DMS 273 (cell line): ENCODE measurements at regions not wholly inside any gene's neighbourhood (a gene's known extent, or its start where the extent isn't known, plus 50 kb on each side); places are given as distances from the start of the nearest gene placed in this dataset.
A peak's percentile ranks its signal among the peaks of the same experiment; 100 is the strongest.
"Not testable (repeated sequence)": the region's sequence is repeated elsewhere in the genome, so short reads cannot be mapped to it uniquely, and the experiment has no call there.

Experiments used
- DNase-seq: peaks from one replicate; lab custom pipeline; 2025; ENCODE audit not compliant: unreplicated experiment; lab: John Stamatoyannopoulos, UW

DNA sequence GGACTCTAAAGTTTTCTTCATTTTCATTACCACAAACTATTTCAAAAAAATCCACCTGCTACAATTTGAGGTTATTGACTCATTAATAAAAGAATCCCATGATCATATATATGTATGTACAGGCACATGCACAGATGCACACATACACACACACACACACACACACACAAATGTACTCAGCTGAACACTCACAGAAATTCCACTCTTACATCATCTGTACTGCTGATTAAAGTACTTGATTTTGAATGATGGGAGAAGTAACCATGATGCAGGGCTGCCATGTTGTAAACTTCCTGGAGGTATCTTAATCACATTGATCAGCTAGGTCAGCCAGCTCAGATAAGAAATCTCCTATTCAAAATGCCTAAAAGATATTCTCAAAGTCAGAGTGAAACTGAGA, 1313.2 kb upstream of the NRXN1 start:
- no peak for DNase-seq

- DNase-seq: no peak
Measured at GRCh38 chr2:52343706-52344266, 1311.9 kb upstream of the NRXN1 start.

GRCh38 chr2:52343010-52343409, 1311.1 kb upstream of the NRXN1 start:
- no peak for DNase-seq

DNA sequence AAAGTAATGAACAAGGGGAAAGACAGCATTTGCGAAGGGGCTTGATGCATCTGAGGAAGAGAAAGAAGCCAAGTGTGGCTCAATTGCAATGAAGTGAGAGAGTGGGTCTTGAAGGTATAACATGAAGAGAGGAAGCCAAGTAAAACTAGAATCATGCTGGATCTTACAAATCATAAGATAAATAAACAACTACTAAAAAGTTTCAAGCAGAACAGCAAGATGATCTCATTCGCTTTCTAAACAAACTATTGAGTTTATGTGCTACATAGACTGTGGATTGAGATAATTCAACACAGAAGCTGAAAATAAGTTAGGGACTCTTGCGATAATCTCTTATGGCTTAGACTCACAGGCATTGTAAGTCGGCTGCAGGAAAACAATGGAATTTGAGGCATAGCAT, 1310.5 kb upstream of the NRXN1 start:
- no peak for DNase-seq

DNA sequence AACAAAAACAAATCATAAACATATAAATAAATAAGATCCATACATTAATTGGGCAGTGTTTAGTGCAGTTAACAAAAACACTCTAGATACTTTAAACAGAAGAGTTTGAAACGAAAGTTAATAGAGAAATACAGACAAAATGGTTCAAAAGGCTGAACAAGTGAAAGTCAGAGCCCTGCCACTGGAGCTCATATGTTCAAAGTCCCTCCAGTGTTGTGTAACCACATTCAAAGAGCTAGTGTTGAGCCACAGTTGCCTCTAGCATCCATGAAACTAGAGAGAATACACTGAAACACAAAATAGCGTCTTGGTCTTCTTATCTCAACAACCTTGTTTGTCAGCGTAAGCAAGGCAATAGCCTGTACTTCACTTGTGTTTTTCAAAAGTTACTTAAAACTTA, 1309.8 kb upstream of the NRXN1 start:
- no peak for DNase-seq

DNA sequence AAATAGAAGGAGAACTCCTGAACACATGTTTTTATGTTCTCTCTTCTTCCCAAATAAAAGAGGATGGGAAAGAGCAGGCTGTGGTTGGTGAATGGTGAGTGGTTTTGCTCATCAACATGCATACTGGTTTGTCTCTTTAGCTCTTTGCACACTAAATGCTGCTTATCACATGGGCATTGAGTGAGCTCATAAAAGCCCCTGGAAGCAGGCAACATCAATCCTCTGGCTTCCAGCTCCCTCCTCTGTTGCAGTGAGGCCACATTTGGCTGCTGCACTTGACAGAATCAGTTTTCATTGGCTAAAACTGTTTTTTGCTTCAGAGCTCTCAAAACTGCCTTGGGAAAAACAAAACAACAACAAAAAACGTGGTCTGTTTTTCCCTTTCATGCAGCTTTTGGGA, 1308.2 kb upstream of the NRXN1 start:
- DNase-seq: peak; percentile 5

DNA sequence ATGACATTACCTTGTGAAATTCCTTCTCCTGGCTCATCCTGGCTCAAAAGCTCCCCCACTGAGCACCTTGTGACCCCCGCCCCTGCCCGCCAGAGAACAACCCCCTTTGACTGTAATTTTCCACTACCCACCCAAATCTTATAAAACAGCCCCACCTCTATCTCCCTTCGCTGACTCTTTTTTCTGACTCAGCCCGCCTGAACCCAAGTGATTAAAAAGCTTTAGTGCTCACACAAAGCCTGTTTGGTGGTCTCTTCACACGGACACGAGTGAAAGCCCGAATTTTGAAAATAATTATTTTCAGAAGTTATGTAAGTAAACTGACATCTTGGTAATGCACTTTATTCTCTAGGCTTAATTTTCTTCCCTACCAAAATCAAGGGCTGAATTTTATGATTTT, 1305.9 kb upstream of the NRXN1 start:
- not testable (repeated sequence) for DNase-seq

GRCh38 chr2:52336951-52337350, 1305.0 kb upstream of the NRXN1 start:
- no peak for DNase-seq

GRCh38 chr2:52335727-52336126, 1303.8 kb upstream of the NRXN1 start:
- no peak for DNase-seq

DNA sequence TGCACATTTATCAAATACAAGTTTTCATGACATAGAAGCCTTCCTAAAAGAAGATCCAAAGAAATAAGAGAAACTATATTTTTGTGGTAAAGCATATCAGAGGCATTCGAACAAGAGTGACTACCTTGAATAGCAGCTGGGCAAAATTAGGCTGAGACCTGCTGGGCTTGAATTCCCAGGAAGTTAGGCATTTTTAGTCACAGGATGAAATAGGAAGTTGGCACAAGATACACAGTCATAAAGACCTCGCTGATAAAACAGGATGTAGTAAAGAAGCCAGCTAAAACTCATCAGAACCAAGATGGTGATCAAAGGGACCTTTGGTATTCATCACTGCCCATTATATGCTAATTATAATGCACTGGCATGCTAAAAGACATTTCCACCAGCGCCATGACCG, 1302.3 kb upstream of the NRXN1 start:
- no peak for DNase-seq

GRCh38 chr2:52327641-52328040, 1295.7 kb upstream of the NRXN1 start:
- DNase-seq: peak; percentile 14

DNA sequence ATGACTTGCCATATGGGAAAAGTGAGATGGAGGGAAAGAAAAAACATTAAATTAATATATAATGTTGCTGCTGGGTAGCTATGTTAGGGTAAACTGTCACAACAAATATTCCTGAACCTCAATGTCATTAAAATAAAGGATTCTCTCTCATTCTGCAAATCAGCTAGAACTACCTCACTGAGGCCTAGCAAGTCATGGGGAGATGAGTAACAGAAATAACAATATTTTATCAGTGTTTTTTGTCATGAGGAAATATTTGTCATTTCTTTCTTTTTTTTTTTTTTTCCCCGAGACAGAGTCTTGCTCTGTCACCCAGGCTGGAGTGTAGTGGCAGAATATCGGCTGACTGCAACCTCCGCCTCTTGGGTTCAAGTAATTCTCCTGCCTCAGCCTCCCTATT, 1282.3 kb upstream of the NRXN1 start:
- DNase-seq: no peak

DNA sequence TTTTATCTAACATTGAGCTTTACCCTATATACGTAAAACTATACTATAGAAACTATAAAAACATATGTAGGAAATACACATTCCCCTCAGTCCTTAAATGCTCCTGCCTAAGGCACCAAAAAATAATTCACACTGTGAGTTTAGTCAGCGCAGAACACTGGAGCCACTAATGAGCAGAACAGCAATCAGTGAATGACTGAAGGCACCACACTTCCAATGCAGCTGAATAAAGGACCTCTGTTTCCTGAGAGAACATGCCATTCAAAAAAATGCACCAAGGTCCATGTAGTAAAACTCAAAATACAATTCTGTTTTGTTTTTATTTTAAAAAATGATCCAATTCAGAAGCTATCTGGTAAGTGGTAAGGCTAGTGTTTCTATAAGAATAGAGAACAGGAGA, 1280.6 kb upstream of the NRXN1 start:
- DNase-seq: no peak

- DNase-seq: no peak
Measured at GRCh38 chr2:52311862-52312261, 1279.9 kb upstream of the NRXN1 start.

DNA sequence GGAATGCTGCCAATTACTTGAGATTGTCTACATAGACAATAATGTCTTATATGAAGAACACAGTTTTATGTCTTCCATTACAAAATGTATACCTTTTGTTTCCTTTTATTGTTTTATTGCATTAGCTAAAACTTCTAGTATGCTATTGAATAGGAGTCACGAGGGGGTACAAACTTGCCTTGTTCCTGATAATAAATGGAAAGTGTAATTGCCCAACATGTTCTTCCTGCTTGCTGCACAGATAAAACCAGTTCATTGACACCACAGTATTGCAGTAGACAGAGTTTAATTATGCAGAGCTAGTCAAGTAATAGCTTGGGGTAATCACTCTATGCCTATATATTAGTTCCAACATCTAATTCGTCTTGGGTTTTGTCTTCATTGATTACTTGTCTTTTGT, 1276.2 kb upstream of the NRXN1 start:
- DNase-seq: no peak

- DNase-seq: no peak
Measured at GRCh38 chr2:52294628-52295027, 1262.7 kb upstream of the NRXN1 start.

DNA sequence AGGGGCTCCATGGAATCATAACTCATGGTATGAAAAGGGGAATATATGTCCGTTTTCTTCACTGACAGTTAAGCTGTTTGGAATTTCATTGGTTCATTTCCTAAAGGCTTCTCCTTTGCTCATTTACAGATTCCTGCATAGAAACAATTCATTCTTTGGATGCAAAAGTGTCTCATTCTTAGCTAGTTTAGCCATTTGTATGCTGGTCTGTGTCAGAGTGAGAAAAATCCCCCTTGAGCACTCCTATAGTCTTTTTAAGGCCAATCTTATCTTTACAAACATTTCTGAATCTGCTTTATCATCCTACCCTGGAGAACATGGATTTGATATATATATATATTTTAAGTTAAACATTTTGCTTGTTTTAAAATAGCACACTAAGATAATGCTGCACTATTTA, 1260.9 kb upstream of the NRXN1 start:
- DNase-seq: no peak

- no peak for DNase-seq
Measured at GRCh38 chr2:52289741-52290140, 1257.8 kb upstream of the NRXN1 start.

- no peak for DNase-seq
Measured at GRCh38 chr2:52288596-52288995, 1256.7 kb upstream of the NRXN1 start.

GRCh38 chr2:52269696-52270485, 1238.0 kb upstream of the NRXN1 start:
- DNase-seq: no peak

DNA sequence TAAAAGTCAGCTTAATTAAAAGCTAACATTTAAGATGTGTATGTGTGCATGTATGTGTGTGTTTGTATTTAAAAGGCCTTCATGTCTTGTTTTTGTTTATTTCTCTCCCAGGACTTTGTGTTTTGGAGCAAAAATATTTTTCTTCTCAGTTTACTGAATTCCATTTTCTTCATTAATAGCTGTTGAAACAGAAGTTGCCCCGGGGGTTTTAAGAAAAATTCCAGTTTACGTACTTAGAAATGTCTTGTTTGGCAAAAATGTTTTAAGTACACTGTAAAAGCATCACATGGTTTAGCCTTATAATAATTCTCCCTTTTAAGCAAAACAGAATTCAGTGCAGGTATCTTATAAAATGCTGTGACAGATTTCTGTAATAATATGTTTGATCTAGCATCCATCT, 1233.0 kb upstream of the NRXN1 start:
- no peak for DNase-seq

DNA sequence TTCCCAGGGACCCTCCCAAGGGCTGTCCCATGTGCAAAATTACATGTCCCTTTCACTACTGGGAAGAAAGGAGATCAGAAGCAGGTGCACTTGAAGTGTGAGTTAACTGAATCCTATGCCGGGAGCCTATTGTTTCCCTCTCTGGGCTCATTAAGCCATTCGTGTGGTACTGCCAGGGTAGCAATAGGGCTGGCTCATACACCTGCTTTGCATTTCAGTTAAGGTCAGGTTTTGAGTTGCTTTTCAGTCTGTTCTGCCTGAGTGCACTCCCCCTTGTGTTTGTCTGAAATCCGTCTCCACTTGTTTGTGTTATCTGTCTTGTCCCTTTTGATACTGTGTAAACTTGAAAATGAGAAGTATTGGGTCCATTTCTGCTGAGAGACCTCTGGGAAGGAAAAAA, 1232.6 kb upstream of the NRXN1 start:
- no peak for DNase-seq

DNA sequence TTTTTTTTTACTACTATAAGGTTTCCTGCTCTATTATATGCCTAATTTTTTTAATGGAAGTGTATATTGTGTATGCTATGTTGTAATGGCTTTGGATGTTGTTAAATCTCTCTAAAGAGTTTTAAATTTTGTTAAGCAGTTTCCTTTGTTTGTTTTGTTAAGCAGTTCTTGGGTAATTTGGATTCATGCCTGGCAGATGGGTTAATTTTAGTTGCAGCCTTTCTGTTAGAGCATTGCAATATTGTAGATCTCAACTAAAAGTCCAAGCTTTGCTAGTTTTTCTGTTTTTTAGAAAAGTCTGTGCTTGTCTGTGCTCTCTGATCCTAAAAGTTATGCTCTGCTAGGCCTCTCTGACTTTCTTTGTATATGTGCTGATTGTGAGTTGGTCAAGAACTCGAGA, 1229.0 kb upstream of the NRXN1 start:
- peak; percentile 6 for DNase-seq
